Fibroblast of mammary gland (primary cell): ENCODE measurements at regions not wholly inside any gene's neighbourhood (a gene's known extent, or its start where the extent isn't known, plus 50 kb on each side); places are given as distances from the start of the nearest gene placed in this dataset.

Experiments
- DNase-seq: peaks from one replicate; pipeline ENCODE4 v3.0.0-alpha.2; 2010; ENCODE audit warnings: low read depth
- H3K4me3 ChIP-seq: 2 replicates; pipeline ENCODE4 v1.5.1; 2011; ENCODE audit warnings: low read depth, mild to moderate bottlenecking, low read length, moderate library complexity; ENCODE audit not compliant: control insufficient read depth
- TF ChIP-seq, protein P1 (sequence below): conservative IDR thresholded peaks from 2 replicates; pipeline ENCODE4 v1.5.1; 2011; ENCODE audit warnings: low read depth, low read length, inconsistent platforms; ENCODE audit not compliant: control insufficient read depth, insufficient read depth

DNA sequence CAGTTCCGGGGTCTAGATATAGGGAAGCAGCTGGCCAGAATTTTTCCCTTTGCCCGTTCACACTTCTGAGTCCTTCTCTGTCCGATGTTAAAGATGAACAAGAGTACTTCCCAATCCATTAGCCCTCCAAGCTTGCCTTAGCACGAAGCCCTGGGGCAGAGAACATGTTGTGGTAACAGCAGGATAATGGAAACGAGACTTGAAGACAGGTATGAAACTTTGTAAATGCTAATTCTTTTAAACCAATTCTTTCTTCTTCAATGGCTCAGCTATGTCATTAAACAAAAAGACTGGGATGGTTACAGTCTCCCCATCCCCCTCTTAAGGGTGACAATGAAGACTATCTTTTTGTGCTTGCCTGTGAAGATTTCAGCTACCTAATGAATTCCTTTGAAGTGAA is 218.5 kb downstream of the PLA2G4A start:
- DNase-seq = no peak
- H3K4me3 ChIP-seq = no peak overlapping the region
- TF ChIP-seq, protein P1, sequence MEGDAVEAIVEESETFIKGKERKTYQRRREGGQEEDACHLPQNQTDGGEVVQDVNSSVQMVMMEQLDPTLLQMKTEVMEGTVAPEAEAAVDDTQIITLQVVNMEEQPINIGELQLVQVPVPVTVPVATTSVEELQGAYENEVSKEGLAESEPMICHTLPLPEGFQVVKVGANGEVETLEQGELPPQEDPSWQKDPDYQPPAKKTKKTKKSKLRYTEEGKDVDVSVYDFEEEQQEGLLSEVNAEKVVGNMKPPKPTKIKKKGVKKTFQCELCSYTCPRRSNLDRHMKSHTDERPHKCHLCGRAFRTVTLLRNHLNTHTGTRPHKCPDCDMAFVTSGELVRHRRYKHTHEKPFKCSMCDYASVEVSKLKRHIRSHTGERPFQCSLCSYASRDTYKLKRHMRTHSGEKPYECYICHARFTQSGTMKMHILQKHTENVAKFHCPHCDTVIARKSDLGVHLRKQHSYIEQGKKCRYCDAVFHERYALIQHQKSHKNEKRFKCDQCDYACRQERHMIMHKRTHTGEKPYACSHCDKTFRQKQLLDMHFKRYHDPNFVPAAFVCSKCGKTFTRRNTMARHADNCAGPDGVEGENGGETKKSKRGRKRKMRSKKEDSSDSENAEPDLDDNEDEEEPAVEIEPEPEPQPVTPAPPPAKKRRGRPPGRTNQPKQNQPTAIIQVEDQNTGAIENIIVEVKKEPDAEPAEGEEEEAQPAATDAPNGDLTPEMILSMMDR = no peak

DNA sequence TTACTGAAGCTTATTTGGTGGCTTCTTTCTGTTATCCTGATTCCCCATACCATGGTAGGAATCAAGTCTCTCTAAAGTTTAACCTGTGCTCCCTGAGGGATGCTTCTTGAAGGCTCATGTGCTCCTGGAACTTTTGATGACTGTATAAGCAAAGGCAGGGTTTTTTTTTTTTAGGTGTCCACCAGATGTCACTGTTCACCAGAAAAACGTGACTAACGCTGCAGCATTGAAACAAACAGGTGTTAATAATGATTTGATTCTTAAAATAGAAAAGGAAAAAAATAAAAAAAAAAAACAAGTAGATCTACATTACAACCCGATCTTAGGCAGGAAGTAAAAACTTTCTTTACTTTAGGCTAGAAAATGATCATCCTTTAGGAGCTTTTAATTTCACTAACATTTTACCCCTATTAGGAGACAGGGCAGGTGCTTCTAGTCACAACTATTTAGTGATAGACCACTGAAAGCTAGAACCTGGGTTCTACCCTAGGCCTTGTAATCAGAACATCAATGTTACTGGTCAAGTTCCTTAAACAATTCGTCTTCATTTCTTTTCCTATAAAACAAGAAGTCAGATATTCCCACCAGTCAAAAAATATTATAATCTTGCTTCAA is 223.0 kb downstream of the PLA2G4A start:
- no peak overlapping the region for H3K4me3 ChIP-seq
- DNase-seq = peak; percentile 62
- TF ChIP-seq, protein P1 = peak; percentile 51

GRCh38 chr1:187053876-187054275 is 225.1 kb downstream of the PLA2G4A start:
- DNase-seq = no peak
- no peak overlapping the region for H3K4me3 ChIP-seq
- TF ChIP-seq, protein P1 = no peak

DNA sequence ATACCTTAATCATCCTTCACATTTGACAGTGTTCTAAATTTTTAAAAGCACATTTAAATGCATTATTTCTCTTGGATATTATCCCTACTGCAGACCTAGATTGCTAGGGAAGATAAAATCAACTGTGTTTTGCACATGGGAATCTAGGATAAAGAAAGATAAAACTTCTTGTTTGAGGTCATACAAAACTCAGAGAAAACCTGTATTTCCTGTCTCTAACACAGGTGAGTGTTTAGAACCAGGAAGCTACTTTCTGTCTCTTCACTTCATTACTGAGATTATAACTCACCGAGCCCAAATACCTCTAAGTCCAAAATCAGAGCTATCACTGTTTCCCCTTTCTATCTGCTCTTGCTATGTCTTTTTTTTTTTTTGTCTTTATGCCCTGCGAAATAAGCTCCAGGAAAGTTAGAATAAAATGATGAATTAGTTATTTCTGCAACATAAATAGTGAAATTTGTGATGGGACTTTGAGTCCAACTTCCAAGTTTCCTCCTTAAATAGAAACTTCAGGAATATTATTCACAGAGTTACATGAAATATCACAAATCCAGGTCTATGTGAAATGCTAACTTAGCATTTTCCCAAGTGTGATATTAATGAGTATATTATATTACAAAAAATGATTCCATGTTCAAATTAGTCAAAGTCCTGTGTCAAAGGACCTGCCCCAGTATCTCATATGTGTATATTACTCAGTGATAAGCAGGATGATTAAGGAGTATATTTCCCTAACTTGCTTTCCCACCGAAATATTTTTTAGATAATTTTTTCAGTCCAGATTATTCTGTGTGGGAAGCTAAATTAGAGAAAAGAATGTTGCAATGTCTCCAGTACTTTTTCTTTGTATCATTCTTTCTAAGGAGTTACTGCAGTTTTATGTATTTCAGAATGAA is 226.4 kb downstream of the PLA2G4A start:
- DNase-seq = no peak
- TF ChIP-seq, protein P1 = no peak
- H3K4me3 ChIP-seq = no peak overlapping the region

GRCh38 chr1:187063271-187063670 is 234.5 kb downstream of the PLA2G4A start:
- TF ChIP-seq, protein P1 = no peak
- no peak for DNase-seq
- no peak overlapping the region for H3K4me3 ChIP-seq

DNA sequence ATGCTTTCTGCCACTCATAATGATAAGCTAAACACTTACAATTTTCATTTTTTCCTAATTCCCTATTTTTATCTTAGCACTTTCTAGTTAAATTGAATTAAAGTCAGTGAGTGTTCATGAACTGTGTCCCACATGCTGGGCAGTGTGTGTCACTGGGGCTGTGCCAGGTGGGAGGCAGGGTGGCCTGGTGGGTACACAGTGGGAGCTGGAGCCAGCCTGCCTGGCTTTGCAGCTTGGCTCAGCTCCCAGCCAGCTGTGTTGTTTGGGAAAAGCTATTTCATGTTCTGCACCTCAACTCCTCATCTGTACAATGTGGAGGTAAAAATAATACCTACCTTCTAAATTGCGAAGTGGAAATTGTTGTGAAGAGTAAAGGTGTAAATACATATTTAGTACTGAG is 238.4 kb downstream of the PLA2G4A start:
- H3K4me3 ChIP-seq = no peak overlapping the region
- DNase-seq = no peak

More for the DNA sequence above, 238.4 kb downstream of the PLA2G4A start:
- TF ChIP-seq, protein P1 = no peak
